HG02642 (cell line): ENCODE measurements at regions not wholly inside any gene's neighbourhood (a gene's known extent, or its start where the extent isn't known, plus 50 kb on each side); places are given as distances from the start of the nearest gene placed in this dataset.

Source experiments
- ATAC-seq: cut with Tn5 transposase; IDR thresholded peaks from one replicate; pipeline ENCODE4 v1.9.1; 2021; ENCODE audit warnings: mild to moderate bottlenecking; ENCODE audit not compliant: unreplicated experiment, poor library complexity

- ATAC-seq, result no peak
These were observed 434.5 kb upstream of the JAG1 start for GRCh38 chr20:11108102-11108810.

DNA sequence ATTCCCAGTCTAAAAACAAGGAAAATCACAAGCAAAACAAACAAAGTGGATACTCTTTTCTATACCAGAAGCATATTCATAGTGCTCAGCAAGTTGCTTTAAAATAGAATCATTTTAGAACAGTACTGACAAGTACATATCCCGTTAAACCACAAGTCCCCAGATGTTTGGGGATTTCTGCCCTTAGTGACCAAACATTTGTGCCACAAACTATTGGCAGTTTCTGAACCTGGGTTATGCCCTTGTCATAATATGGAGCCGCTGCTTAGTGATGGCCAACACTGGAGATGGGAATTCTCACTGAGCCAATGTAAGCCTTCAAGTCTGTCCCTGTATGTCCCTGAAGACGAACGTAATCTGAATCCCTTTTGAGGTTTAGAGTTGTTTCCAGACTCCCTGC lies 436.7 kb upstream of the JAG1 start:
- ATAC-seq, result no peak

- ATAC-seq, result no peak
These were observed 437.4 kb upstream of the JAG1 start for GRCh38 chr20:11111191-11111590.

DNA sequence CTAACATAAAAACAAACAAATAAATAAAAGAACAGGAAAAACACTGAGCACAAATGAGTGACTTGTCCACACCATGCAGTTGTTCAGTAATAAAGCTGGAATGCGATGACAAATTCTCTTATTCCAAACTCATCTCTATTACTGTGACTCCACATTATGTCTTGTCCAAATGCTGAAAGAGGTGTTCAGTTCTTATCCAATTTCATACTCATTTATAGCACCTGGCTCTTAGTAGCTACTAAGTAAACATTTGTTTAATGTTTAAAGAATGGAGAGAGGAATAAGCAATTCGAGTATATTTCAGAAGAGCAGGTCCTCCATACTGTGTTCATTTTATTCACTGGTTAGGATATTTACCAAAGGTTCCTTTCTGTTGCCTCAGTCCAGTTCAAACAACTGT lies 439.0 kb upstream of the JAG1 start:
- no peak for ATAC-seq

DNA sequence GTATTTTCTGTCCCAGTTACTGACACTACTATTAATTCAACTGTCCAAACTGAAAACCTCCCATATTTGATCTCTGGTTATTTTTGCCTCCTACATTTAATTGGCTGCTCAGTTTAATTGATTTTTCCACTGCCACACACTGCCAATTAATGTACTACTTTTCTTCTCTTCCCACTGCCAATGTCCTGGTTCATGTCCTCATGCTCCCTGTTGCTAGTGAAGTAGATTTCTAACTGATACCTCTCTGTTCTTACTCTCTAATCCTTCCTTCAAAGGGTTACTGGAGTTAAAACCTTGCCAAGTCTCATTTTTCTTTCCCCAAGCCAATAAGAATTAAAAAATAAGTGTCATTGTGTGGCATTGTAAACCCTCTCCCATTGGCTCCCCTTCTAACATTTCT lies 440.6 kb upstream of the JAG1 start:
- ATAC-seq, result no peak

GRCh38 chr20:11117808-11118528 lies 444.2 kb upstream of the JAG1 start:
- no peak for ATAC-seq

- ATAC-seq, result no peak
These were observed 445.1 kb upstream of the JAG1 start for GRCh38 chr20:11118802-11119380.

- ATAC-seq, result no peak
These were observed 445.8 kb upstream of the JAG1 start for GRCh38 chr20:11119573-11119972.

GRCh38 chr20:11120431-11120830 lies 446.6 kb upstream of the JAG1 start:
- no peak for ATAC-seq

DNA sequence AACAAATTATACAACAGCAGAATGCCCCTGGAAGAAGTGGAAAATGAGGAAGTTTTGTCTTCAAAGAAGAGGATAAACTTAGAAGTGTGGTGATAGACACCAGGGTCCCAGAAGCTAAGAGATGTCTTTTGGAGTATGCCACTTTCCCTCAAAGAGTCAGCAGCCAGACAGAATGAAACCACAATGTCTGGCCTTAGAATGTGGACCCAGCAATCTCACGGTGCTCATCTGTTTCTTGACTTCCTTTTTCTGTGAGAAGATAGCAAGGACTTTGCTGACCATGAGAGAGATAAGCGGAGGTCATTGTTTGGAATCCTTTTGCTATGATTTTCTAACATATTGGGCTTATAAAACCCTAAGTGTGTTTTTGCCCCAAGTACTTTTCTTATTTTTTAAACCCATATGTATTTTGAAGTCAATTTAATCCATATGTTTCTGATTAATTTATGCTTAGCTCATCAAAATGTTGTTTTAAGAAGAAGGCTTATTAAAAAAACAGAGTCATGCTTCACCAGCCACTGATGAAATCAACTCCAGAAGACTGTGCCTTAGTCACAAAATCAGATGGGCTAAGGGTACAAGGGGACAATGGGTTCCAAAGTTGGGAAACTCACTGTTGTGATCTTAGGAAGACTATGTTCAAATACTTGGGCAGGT lies 451.2 kb upstream of the JAG1 start:
- no peak for ATAC-seq

GRCh38 chr20:11128220-11128718 lies 454.5 kb upstream of the JAG1 start:
- no peak for ATAC-seq

DNA sequence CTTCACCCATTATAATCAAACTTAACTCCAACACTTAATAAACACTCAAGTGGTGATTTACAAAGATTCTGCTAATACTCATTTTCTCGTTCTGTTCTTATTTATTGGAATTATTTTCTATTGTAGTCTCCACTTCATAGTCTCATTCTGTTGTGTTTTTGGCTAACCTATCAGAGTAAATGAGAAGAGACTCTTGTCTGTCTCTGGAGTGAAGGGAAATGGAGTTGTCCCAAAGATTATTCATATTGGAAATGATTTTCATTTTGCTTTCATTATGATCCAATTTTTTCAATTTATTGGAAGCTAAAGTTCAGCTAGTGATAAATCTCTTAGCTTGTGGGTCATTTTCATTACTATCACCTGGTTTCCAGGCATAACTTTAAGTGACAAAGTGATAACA lies 454.9 kb upstream of the JAG1 start:
- no peak for ATAC-seq

DNA sequence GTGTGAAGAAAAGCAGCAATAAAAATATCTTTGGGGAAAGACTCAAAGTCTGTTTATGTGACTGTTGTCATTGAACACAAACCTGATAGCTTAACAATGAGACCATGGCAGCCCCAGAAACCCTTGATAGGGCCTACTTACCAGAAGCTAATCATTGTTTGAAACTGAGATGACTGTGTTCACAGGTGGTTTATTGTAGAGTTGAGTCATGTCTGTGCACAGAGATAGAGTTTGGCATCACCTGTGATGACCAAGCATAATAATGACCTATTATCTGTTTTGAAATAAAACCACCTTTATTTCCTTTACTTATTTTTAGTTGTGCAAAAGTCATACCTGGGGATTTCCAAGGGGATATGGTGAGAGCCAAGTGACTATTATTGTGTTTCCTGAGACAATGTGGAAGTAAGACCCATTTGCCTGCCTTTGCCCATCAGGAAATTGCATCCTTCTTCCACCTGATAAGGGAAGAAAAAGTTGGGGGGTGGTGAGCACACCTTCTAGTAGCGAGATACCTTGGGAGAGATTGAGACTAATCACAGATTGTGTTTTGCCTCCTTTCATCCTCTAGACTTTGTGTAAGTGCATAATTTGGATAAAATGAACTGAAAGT lies 456.9 kb upstream of the JAG1 start:
- ATAC-seq, result peak; percentile 46

- ATAC-seq, result no peak
These were observed 459.1 kb upstream of the JAG1 start for GRCh38 chr20:11132819-11133415.

DNA sequence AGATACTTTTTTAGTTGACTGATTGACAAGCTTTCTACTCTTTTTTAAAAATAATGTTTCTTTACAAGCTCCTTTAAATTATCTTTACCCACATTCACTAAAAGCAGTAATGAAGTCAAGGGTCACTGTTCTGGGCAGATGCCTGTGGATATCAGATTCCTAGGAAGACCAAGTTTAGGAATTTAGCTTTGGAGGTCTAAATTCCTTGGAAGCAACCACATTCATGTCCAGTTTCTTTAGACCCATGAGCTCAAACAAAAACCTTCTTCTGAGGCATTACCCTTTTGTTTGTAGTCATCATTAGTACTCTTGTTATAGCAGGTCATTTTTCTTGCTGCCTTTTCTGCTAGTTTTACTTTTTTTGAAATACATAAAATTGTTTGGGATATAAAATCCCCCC lies 462.9 kb upstream of the JAG1 start:
- ATAC-seq, result no peak

DNA sequence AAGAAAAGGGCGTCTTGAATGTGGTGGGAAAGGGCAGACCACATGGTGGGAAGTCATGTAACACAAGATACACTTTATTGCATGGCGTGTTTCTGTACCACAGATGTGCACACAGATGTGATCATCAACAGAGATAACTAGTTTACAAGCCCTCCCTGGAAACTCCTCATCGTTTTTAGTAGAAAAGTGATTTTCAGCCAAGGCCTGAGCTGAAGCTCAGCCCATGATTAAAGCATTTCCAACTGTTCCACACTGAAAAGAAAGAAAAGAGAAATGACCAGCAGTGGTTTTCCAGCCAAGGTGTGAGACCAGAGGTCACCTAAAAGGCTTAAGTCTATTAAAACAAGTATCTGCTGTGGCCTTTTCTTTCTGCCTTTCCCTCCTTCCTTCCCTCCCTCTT lies 463.9 kb upstream of the JAG1 start:
- no peak for ATAC-seq

DNA sequence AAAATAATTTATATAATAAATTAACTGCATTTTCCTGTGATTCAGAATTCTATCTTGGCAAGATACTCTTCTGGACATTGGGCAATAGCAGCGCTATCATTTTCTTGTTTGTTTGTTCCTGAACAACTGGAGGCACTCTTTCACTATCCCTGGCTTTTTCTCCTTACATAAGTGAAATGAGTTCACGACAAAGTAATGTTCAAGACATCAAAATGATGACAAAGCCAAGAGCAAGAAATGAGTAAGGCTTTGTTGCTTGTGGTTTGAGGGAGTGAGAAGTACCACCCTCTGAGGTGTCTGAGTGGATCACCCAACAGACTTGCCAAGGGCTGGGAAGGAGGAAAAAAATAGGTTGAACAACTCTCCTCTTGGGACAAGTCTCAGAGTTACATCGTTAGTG lies 466.6 kb upstream of the JAG1 start:
- no peak for ATAC-seq

DNA sequence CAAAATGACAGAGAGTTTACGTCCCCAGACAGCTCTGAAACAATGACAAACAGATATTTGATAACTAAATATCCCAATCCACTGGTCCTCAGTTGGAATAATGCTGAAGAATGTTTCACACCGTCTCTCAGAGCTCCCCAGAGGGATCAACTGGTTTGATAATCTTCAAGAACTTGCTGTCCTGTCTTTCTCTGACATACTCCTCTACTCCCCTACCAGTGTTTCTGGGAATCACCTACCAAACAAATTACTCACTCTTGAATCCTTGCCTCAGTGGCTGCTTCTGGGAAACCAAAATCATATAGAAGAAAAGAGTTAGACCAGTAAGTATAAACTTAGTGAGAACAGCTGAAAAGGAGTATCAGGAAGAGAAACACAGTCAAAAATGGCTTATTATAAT lies 469.7 kb upstream of the JAG1 start:
- no peak for ATAC-seq

DNA sequence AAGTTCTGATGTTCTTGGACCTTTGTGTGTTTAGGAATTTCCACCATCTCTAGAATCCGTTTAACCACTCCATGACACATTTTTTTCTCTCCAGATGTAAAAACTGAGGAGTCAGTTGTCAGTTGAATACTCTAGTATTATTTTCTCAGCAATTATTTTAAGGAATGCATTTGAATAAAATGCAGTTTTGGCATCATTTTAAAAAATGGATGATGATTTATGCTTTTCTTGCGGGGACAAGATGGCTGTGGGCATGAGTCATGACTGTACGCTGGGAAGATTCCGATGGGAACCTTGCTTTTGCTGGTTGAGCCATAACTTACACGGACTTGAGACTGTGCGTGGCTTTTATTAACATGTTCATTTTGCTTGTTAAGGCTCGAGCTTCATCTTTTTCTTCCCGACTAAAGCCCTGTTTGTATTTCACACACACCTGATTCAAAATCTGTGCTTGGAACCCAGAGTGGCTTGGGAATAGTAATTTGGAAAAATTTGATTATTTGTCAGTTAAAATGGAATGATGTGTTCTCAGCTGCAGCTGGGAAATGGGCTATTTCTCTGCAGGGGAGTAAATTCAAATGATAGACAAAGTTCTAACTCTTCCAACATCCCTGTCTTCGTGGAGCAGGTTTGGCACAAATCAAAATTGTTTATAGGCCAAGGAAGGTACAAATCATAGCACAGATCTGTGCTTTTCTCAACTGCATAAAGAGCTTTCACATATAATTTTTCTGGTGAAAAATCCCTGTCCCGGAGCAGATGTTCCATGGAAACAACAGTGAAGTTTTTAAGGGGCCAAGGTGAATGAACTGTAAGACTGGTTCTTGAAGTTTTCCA lies 470.5 kb upstream of the JAG1 start:
- ATAC-seq, result no peak
